MCF 10A (cell line): ENCODE measurements at regions not wholly inside any gene's neighbourhood (a gene's known extent, or its start where the extent isn't known, plus 50 kb on each side); places are given as distances from the start of the nearest gene placed in this dataset.

Experiments
- BruUV-seq: library from RNA; stranded (reverse); fragments of 400-500 nt; replicated peaks from 2 replicates; lab custom pipeline; 2021; lab: Mats Ljungman, UMichigan
- CTCF ChIA-PET: fragments of 300-600 bp; sonication (Branson Sonifier 250); formaldehyde crosslinking; extraction: SDS; loops from one replicate; lab custom pipeline; 2021; ENCODE audit warnings: antibody characterized with exemption, inconsistent platforms; lab: Yijun Ruan, JAX
- POLR2A ChIA-PET: fragments of 300-600, 350-650 bp; sonication (Branson Sonifier 250); formaldehyde crosslinking; extraction: SDS; loops from one replicate; lab custom pipeline; 2020; ENCODE audit warnings: antibody characterized with exemption, inconsistent platforms; lab: Yijun Ruan, JAX
- DNase-seq: peaks from one replicate; pipeline ENCODE4 v3.0.0-alpha.2; 2018; ENCODE audit not compliant: unreplicated experiment
- H3K27ac Mint-ChIP-seq: one replicate; pipeline ENCODE4 v1.8.0; 2022; ENCODE audit warnings: mild to moderate bottlenecking, low read depth, mixed read lengths; ENCODE audit not compliant: unreplicated experiment
- H3K27me3 Mint-ChIP-seq: one replicate; pipeline ENCODE4 v1.8.0; 2022; ENCODE audit warnings: mixed read lengths; ENCODE audit not compliant: insufficient read depth, unreplicated experiment
- H3K36me3 Mint-ChIP-seq: one replicate; pipeline ENCODE4 v1.8.0; 2022; ENCODE audit warnings: mild to moderate bottlenecking, moderate library complexity, mixed read lengths; ENCODE audit not compliant: insufficient read depth, unreplicated experiment
- H3K4me1 Mint-ChIP-seq: one replicate; pipeline ENCODE4 v1.8.0; 2022; ENCODE audit warnings: mixed read lengths; ENCODE audit not compliant: insufficient read depth, unreplicated experiment
- H3K4me3 Mint-ChIP-seq: one replicate; pipeline ENCODE4 v1.8.0; 2022; ENCODE audit warnings: mild to moderate bottlenecking, moderate library complexity, mixed read lengths; ENCODE audit not compliant: unreplicated experiment
- H3K9me3 Mint-ChIP-seq: one replicate; pipeline ENCODE4 v1.8.0; 2022; ENCODE audit warnings: mixed read lengths; ENCODE audit not compliant: unreplicated experiment
- intact Hi-C: fragments of 100-400 bp; cut with micrococcal nuclease; formaldehyde crosslinking; loops from 2 replicates; pipeline ENCODE4 v1.14.1; 2022
- TF ChIP-seq, protein P1 (sequence below): fragments of 200-600 bp; IDR thresholded peaks from one replicate; pipeline ENCODE4 v1.8.0; 2022; ENCODE audit warnings: antibody characterized with exemption, mild to moderate bottlenecking; ENCODE audit not compliant: unreplicated experiment

DNA sequence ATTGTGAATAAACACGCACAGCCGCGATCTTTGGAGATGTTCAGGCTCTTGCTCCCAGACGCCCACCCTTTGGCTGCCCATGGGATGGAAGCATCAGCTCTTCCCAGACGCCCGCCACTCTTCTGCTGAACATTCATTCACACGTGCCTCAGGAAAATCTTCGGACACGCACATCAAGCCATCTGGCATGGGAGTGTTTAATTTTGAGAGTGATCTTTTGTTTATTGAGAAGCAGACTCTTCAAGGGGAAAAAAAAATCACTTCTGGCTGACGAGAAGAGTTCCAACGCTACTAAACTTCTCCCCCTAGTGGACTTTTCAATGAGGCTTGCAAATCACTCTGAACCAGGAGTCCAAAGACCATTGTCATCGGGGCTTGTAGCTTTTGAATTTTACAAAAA is 62.0 kb upstream of the NUDT7 start:
- intact Hi-C loops = loop anchor here (1.0 to 5.0 kb wide), 4 partner anchors 61 to 424 kb away; partner anchors contain the start of gene ADAMTS18
- CTCF ChIA-PET = interaction anchor here (0.6 to 7.1 kb wide), 32 partner anchors 8 to 631 kb away, joined by 3 to 61 read pairs (median 4); no protein-coding TSS in a partner anchor
- Mint-ChIP-seq H3K4me1 (peaks cover 4% of the 10 kb centered on the region), H3K9me3 (no peaks in the 10 kb centered on the region), H3K4me3 (no peak overlapping the region), H3K36me3 (no peaks in the 10 kb centered on the region), H3K27me3 (peaks cover 55% of the 10 kb centered on the region), H3K27ac (no peak overlapping the region)
- TF ChIP-seq, protein P1, sequence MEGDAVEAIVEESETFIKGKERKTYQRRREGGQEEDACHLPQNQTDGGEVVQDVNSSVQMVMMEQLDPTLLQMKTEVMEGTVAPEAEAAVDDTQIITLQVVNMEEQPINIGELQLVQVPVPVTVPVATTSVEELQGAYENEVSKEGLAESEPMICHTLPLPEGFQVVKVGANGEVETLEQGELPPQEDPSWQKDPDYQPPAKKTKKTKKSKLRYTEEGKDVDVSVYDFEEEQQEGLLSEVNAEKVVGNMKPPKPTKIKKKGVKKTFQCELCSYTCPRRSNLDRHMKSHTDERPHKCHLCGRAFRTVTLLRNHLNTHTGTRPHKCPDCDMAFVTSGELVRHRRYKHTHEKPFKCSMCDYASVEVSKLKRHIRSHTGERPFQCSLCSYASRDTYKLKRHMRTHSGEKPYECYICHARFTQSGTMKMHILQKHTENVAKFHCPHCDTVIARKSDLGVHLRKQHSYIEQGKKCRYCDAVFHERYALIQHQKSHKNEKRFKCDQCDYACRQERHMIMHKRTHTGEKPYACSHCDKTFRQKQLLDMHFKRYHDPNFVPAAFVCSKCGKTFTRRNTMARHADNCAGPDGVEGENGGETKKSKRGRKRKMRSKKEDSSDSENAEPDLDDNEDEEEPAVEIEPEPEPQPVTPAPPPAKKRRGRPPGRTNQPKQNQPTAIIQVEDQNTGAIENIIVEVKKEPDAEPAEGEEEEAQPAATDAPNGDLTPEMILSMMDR = peak; percentile 55
- BruUV-seq = no TSS peak
- POLR2A ChIA-PET = interaction anchor here (0.6 to 0.7 kb wide), 2 partner anchors 439 to 741 kb away, joined by 3 to 4 read pairs; no protein-coding TSS in a partner anchor
- peak; percentile 53 for DNase-seq

DNA sequence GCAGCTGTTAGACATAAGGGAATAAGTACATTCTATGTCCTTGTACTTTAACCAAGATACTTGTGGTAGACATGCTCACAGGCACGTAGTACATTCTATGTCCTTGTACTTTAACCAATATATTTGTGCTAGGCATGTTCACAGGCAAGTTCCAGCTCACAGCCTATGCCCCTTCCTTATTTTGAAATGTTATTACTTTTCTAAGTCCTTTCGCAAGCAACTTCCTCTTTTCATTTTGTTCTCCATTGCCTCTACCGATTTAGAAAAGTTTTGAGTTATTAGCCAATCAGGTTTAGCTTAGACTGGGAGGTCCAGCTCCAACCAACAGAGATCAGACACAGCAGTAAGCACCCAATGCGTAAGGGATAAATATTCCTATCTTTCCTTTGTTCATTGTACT is 60.1 kb upstream of the NUDT7 start:
- H3K9me3 Mint-ChIP-seq = no peaks in the 10 kb centered on the region
- CTCF ChIA-PET = interaction anchor here (0.9 to 7.1 kb wide), 4 partner anchors 13 to 426 kb away, joined by 3 to 61 read pairs (median 22); no protein-coding TSS in a partner anchor
- intact Hi-C loops = loop anchor here (5.0 kb wide), 1 partner anchor 225 kb away; the partner anchor contains the start of gene ADAMTS18
- H3K4me3 Mint-ChIP-seq = no peak overlapping the region
- peaks cover 36% of the 10 kb centered on the region for H3K27me3 Mint-ChIP-seq
- no peak overlapping the region for H3K27ac Mint-ChIP-seq
- no peaks in the 10 kb centered on the region for H3K36me3 Mint-ChIP-seq
- no TSS peak for BruUV-seq
- peaks cover 4% of the 10 kb centered on the region for H3K4me1 Mint-ChIP-seq
- TF ChIP-seq, protein P1 = no peak
- DNase-seq = no peak
- POLR2A ChIA-PET = no interaction called here

DNA sequence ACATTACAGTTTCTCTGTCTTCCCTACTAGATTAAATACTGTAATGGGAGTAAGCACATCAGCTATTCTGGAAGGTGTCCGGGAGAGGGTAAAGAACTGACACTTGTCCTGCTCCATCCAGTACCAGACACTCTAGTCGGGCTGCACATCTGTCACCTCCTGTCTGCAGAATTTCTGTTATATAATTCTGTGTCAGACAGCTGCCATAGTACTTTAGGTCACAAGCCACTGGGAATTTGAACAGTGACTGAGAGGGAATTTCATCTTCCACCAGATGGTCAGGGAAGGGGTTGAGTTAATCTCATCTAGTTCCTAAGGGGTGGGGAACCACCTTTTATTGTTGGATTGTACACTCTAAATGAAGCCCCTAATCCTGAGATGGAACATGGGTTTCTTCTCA is 58.6 kb upstream of the NUDT7 start:
- Mint-ChIP-seq H3K4me1 (peaks cover 4% of the 10 kb centered on the region), H3K36me3 (no peaks in the 10 kb centered on the region), H3K27me3 (peaks cover 28% of the 10 kb centered on the region), H3K9me3 (no peaks in the 10 kb centered on the region), H3K4me3 (no peak overlapping the region), H3K27ac (no peak overlapping the region)
- no peak for DNase-seq
- ChIA-PET POLR2A (no interaction called here), CTCF (interaction anchor here (0.6 to 7.1 kb wide), 7 partner anchors 11 to 427 kb away, joined by 3 to 61 read pairs (median 4); no protein-coding TSS in a partner anchor)
- intact Hi-C loops = loop anchor here (5.0 kb wide), 1 partner anchor 226 kb away; the partner anchor contains the start of gene ADAMTS18
- TF ChIP-seq, protein P1 = no peak
- BruUV-seq = no TSS peak

DNA sequence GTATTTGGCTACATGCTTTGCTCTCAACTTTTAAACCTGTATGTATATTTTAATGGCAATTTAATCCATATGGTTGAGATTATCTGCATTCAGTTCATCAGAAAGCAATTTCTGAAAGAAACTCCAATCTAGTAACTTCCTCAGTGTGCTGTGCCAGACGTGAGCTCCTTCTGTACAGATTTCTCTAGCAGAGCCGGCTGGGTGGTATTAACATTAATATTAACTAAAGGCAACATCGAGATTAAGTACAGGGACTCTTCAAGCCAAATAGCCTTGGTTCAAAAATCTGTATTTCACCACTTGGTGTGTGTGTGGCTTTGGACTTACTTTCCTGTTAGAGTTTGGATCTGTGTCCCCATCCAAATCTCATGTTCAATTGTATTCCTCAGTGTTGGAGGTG is 55.5 kb upstream of the NUDT7 start:
- Mint-ChIP-seq H3K36me3 (no peaks in the 10 kb centered on the region), H3K9me3 (no peaks in the 10 kb centered on the region), H3K4me3 (no peak overlapping the region), H3K27ac (no peak overlapping the region), H3K4me1 (no peaks in the 10 kb centered on the region), H3K27me3 (peaks cover 15% of the 10 kb centered on the region)
- ChIA-PET POLR2A (no interaction called here), CTCF (interaction anchor here (0.6 to 1.0 kb wide), 3 partner anchors 87 to 431 kb away, joined by 3 read pairs; no protein-coding TSS in a partner anchor)
- TF ChIP-seq, protein P1 = no peak
- BruUV-seq = no TSS peak
- intact Hi-C loops = no loop called here
- no peak for DNase-seq
